Subcutaneous abdominal adipose tissue (tissue), 5 donors: ENCODE measurements at regions not wholly inside any gene's neighbourhood (a gene's known extent, or its start where the extent isn't known, plus 50 kb on each side); places are given as distances from the start of the nearest gene placed in this dataset.

Source experiments
- H3K27ac ChIP-seq: one replicate; pipeline ENCODE4 v1.7.0; 2013; ENCODE audit warnings: low read depth, mild to moderate bottlenecking, inconsistent platforms, low read length, moderate library complexity
- H3K27me3 ChIP-seq, 5 donors: one replicate each; pipeline ENCODE4 v1.7.0; 2013; ENCODE audit warnings: low read length in 5 of 5, inconsistent platforms in 1 of 5; ENCODE audit not compliant: control insufficient read depth in 5 of 5, insufficient read depth in 4 of 5
- H3K36me3 ChIP-seq, 5 donors: one replicate each; pipeline ENCODE4 v1.7.0; 2013; ENCODE audit warnings: low read length in 5 of 5; ENCODE audit not compliant: control insufficient read depth in 5 of 5, insufficient read depth in 5 of 5
- H3K4me1 ChIP-seq, 5 donors: one replicate each; pipeline ENCODE4 v1.7.0; 2013; ENCODE audit warnings: low read length in 5 of 5, mild to moderate bottlenecking in 3 of 5, moderate library complexity in 1 of 5; ENCODE audit not compliant: control insufficient read depth in 5 of 5, insufficient read depth in 5 of 5
- H3K4me3 ChIP-seq, 5 donors: one replicate each; pipeline ENCODE4 v1.7.0; 2013; ENCODE audit warnings: low read length in 5 of 5, low read depth in 1 of 5
- H3K9ac ChIP-seq, 5 donors: one replicate each; pipeline ENCODE4 v1.7.0; 2013; ENCODE audit warnings: low read length in 5 of 5, mild to moderate bottlenecking in 4 of 5, moderate library complexity in 3 of 5
- H3K9me3 ChIP-seq, 5 donors: one replicate each; pipeline ENCODE4 v1.7.0; 2013; ENCODE audit warnings: low read length in 5 of 5; ENCODE audit not compliant: control insufficient read depth in 5 of 5
- donor health status: healthy.
- donor health status: healthy.
- donor health status: healthy.
- donor health status: healthy.
- donor health status: healthy.

- Histone ChIP-seq H3K27me3 (no peaks in the 10 kb centered on the region), H3K27ac (no peak overlapping the region), H3K36me3 (no peaks in the 10 kb centered on the region), H3K4me1 (no peaks in the 10 kb centered on the region), H3K9ac (no peak overlapping the region), H3K9me3 (no peaks in the 10 kb centered on the region), H3K4me3 (no peak overlapping the region)
These were observed 54.5 kb downstream of the TKTL2 start for GRCh38 chr4:163419074-163419473.

- no peaks in the 10 kb centered on the region for H3K27me3 ChIP-seq
- H3K4me3 ChIP-seq: no peak overlapping the region
- no peak overlapping the region for H3K27ac ChIP-seq
- no peak overlapping the region for H3K9ac ChIP-seq
- H3K9me3 ChIP-seq: no peaks in the 10 kb centered on the region
- no peaks in the 10 kb centered on the region for H3K4me1 ChIP-seq
- H3K36me3 ChIP-seq: no peaks in the 10 kb centered on the region
These were observed 57.9 kb downstream of the TKTL2 start for GRCh38 chr4:163415668-163416067.

- Histone ChIP-seq H3K27ac (no peak overlapping the region), H3K9ac (no peak overlapping the region), H3K27me3 (no peaks in the 10 kb centered on the region), H3K9me3 (no peaks in the 10 kb centered on the region), H3K4me3 (no peak overlapping the region), H3K36me3 (no peaks in the 10 kb centered on the region), H3K4me1 (no peaks in the 10 kb centered on the region)
These were observed 59.3 kb downstream of the TKTL2 start for GRCh38 chr4:163414275-163414674.

GRCh38 chr4:163404580-163404979 is 60.9 kb downstream of the NPY5R start:
- Histone ChIP-seq H3K27ac (no peak overlapping the region), H3K9me3 (no peaks in the 10 kb centered on the region), H3K36me3 (no peaks in the 10 kb centered on the region), H3K27me3 (no peaks in the 10 kb centered on the region), H3K4me1 (peaks cover 0 to 4% (median 0%) of the 10 kb centered on the region in 5 donors), H3K4me3 (peak overlapping the region in 4 of 5 donors; percentile 28 to 51 (median 34)), H3K9ac (peak overlapping the region in 1 of 5 donors; percentile 2)

GRCh38 chr4:163404080-163404479 is 60.4 kb downstream of the NPY5R start:
- no peaks in the 10 kb centered on the region for H3K27me3 ChIP-seq
- H3K27ac ChIP-seq: no peak overlapping the region
- H3K4me1 ChIP-seq: peaks cover 0 to 4% (median 0%) of the 10 kb centered on the region in 5 donors
- H3K36me3 ChIP-seq: no peaks in the 10 kb centered on the region
- H3K9me3 ChIP-seq: no peaks in the 10 kb centered on the region
- H3K4me3 ChIP-seq: no peak overlapping the region
- no peak overlapping the region for H3K9ac ChIP-seq
